ENCODE measurements at regions not wholly inside any gene's neighbourhood (a gene's known extent, or its start where the extent isn't known, plus 50 kb on each side); places are given as distances from the start of the nearest gene placed in this dataset.
"Not testable (repeated sequence)": the region's sequence is repeated elsewhere in the genome, so short reads cannot be mapped to it uniquely, and the experiment has no call there.

GRCh38 chr17:73910821-73911515 lies 266.7 kb upstream of the SDK2 start:
- in situ Hi-C loops (cut with MboI; ENCODE audit: low sequenced_read_pairs), result no loop called here

GRCh38 chr17:73911726-73912372 lies 267.6 kb upstream of the SDK2 start:
- in situ Hi-C loops (cut with MboI; ENCODE audit: low sequenced_read_pairs), result no loop called here

GRCh38 chr17:73912373-73912746 lies 268.1 kb upstream of the SDK2 start:
- in situ Hi-C loops (cut with MboI; ENCODE audit: low sequenced_read_pairs), result no loop called here

GRCh38 chr17:73914536-73915274 lies 270.5 kb upstream of the SDK2 start:
- in situ Hi-C loops (cut with MboI; ENCODE audit: low sequenced_read_pairs), result no loop called here

GRCh38 chr17:73919033-73919432 lies 274.8 kb upstream of the SDK2 start:
- in situ Hi-C loops (cut with MboI; ENCODE audit: low sequenced_read_pairs), result not testable (repeated sequence)

- in situ Hi-C loops (cut with MboI; ENCODE audit: low sequenced_read_pairs), result no loop called here
These were observed 277.1 kb upstream of the SDK2 start for GRCh38 chr17:73921306-73921705.

GRCh38 chr17:73924114-73924908 lies 279.2 kb upstream of the RPL38 start:
- in situ Hi-C loops (cut with MboI; ENCODE audit: low sequenced_read_pairs), result no loop called here

GRCh38 chr17:73924909-73925186 lies 278.6 kb upstream of the RPL38 start:
- in situ Hi-C loops (cut with MboI; ENCODE audit: low sequenced_read_pairs), result no loop called here

- in situ Hi-C loops (cut with MboI; ENCODE audit: low sequenced_read_pairs), result no loop called here
These were observed 273.5 kb upstream of the RPL38 start for GRCh38 chr17:73929860-73930430.

GRCh38 chr17:73932216-73932749 lies 271.2 kb upstream of the RPL38 start:
- in situ Hi-C loops (cut with MboI; ENCODE audit: low sequenced_read_pairs), result no loop called here

- in situ Hi-C loops (cut with MboI; ENCODE audit: low sequenced_read_pairs), result no loop called here
These were observed 270.2 kb upstream of the RPL38 start for GRCh38 chr17:73933164-73933766.

GRCh38 chr17:73933871-73934270 lies 269.6 kb upstream of the RPL38 start:
- in situ Hi-C loops (cut with MboI; ENCODE audit: low sequenced_read_pairs), result no loop called here

GRCh38 chr17:73934696-73935095 lies 268.8 kb upstream of the RPL38 start:
- in situ Hi-C loops (cut with MboI; ENCODE audit: low sequenced_read_pairs), result no loop called here

- in situ Hi-C loops (cut with MboI; ENCODE audit: low sequenced_read_pairs), result no loop called here
These were observed 266.4 kb upstream of the RPL38 start for GRCh38 chr17:73936908-73937627.

GRCh38 chr17:73938706-73939105 lies 264.8 kb upstream of the RPL38 start:
- in situ Hi-C loops (cut with MboI; ENCODE audit: low sequenced_read_pairs), result no loop called here

- in situ Hi-C loops (cut with MboI; ENCODE audit: low sequenced_read_pairs), result no loop called here
These were observed 263.7 kb upstream of the RPL38 start for GRCh38 chr17:73939806-73940205.

- in situ Hi-C loops (cut with MboI; ENCODE audit: low sequenced_read_pairs), result no loop called here
These were observed 263.0 kb upstream of the RPL38 start for GRCh38 chr17:73940511-73940910.

- in situ Hi-C loops (cut with MboI; ENCODE audit: low sequenced_read_pairs), result no loop called here
These were observed 261.5 kb upstream of the RPL38 start for GRCh38 chr17:73941919-73942530.

GRCh38 chr17:73942703-73943415 lies 260.6 kb upstream of the RPL38 start:
- in situ Hi-C loops (cut with MboI; ENCODE audit: low sequenced_read_pairs), result no loop called here
